SU-DHL-6 (cell line): ENCODE measurements at regions not wholly inside any gene's neighbourhood (a gene's known extent, or its start where the extent isn't known, plus 50 kb on each side); places are given as distances from the start of the nearest gene placed in this dataset.

Experiments used
- H2AFZ ChIP-seq: fragments of 200-600 bp; sonication (generic); 2 replicates; pipeline ENCODE4 v1.6.1; 2014; ENCODE audit warnings: low read depth, mild to moderate bottlenecking, moderate library complexity, mixed read lengths, antibody characterized with exemption, low read length; ENCODE audit not compliant: severe bottlenecking
- H3F3A ChIP-seq: fragments of 200-600 bp; shearing (Covaris generic); 2 replicates; pipeline ENCODE4 v1.6.0; 2016; ENCODE audit warnings: antibody characterized with exemption, mild to moderate bottlenecking; ENCODE audit not compliant: insufficient read depth
- H3K27ac ChIP-seq: fragments of 200-600 bp; sonication (generic); 2 replicates; pipeline ENCODE4 v1.5.1; 2016; ENCODE audit warnings: low read depth, mild to moderate bottlenecking, low read length, moderate library complexity, mixed read lengths
- H3K27me3 ChIP-seq: fragments of 200-600 bp; sonication (generic), shearing (Covaris generic); 2 replicates; pipeline ENCODE4 v1.6.0; 2014; ENCODE audit warnings: mild to moderate bottlenecking, low read length
- H3K36me3 ChIP-seq: fragments of 200-600 bp; sonication (generic); 2 replicates; pipeline ENCODE4 v1.6.1; 2014; ENCODE audit warnings: mild to moderate bottlenecking, low read length, mixed read lengths
- H3K4me2 ChIP-seq: fragments of 300-600, 200-600 bp; shearing (Covaris generic), sonication (generic); 2 replicates; pipeline ENCODE4 v1.6.0; 2014; ENCODE audit warnings: low read length, low read depth, mild to moderate bottlenecking; ENCODE audit not compliant: poor library complexity, severe bottlenecking
- H3K4me3 ChIP-seq: fragments of 200-600 bp; sonication (generic); 2 replicates; pipeline ENCODE4 v1.5.1; 2014; ENCODE audit warnings: antibody characterized with exemption, low read length, mild to moderate bottlenecking, mixed read lengths; ENCODE audit not compliant: insufficient read depth, poor library complexity, severe bottlenecking
- H3K79me2 ChIP-seq: fragments of 200-600 bp; sonication (generic); 2 replicates; pipeline ENCODE4 v1.6.1; 2014; ENCODE audit warnings: mild to moderate bottlenecking, low read length, moderate library complexity; ENCODE audit not compliant: insufficient read depth
- H3K9ac ChIP-seq: fragments of 200-600 bp; sonication (generic); 2 replicates; pipeline ENCODE4 v1.7.0; 2014; ENCODE audit warnings: mild to moderate bottlenecking, low read length
- H3K9me2 ChIP-seq: fragments of 200-600 bp; sonication (generic); replicated peaks from 2 replicates; pipeline ENCODE4 v1.6.1; 2014; ENCODE audit warnings: low read length; ENCODE audit not compliant: insufficient read depth
- H3K9me3 ChIP-seq: fragments of 200-600 bp; sonication (generic); 2 replicates; pipeline ENCODE4 v1.6.1; 2014; ENCODE audit warnings: low read length, mixed read lengths; ENCODE audit not compliant: insufficient read depth
- H4K20me1 ChIP-seq: fragments of 200-600 bp; sonication (generic); 2 replicates; pipeline ENCODE4 v1.6.1; 2014; ENCODE audit warnings: low read depth, mild to moderate bottlenecking, antibody characterized with exemption, low read length, moderate library complexity, mixed read lengths
- EZH2phosphoT487 ChIP-seq: fragments of 200-600 bp; sonication (generic), shearing (Covaris generic); conservative IDR thresholded peaks from 2 replicates; pipeline ENCODE4 v1.6.1; 2018; ENCODE audit warnings: mild to moderate bottlenecking, antibody characterized with exemption, low read length, moderate library complexity, mixed read lengths
- TF ChIP-seq, protein P1 (sequence below): fragments of 200-600 bp; sonication (generic); IDR thresholded peaks from one replicate; pipeline ENCODE4 v1.5.1; 2017; ENCODE audit warnings: antibody characterized with exemption, mild to moderate bottlenecking, low read length, moderate library complexity; ENCODE audit not compliant: insufficient read depth, poor library complexity, severe bottlenecking

DNA sequence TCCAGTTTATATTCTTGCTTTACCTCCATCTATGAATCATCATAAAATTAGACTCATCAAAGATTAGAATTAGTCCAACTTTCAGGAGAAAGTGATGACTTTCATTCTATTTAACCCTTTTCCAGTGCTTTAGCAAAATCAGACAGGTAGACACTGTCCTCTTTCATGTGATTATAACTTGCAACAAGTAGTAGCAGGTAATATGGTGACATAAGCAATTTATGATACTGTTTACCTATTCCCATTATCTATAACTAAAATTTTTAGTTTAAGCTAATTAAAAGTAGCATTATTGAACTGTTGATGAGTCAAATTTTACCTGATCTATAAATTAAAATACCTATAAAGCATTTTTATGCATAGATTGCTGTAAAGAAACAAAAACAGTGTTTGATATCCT lies 351.6 kb downstream of the SEC23A start:
- H3K27ac ChIP-seq, result no peak overlapping the region
- H4K20me1 ChIP-seq, result no peaks in the 10 kb centered on the region
- no peaks in the 10 kb centered on the region for H3K27me3 ChIP-seq
- H3K9ac ChIP-seq, result no peak overlapping the region
- H3K79me2 ChIP-seq, result no peaks in the 10 kb centered on the region
- no peak overlapping the region for H3K4me3 ChIP-seq
- TF ChIP-seq, protein P1, sequence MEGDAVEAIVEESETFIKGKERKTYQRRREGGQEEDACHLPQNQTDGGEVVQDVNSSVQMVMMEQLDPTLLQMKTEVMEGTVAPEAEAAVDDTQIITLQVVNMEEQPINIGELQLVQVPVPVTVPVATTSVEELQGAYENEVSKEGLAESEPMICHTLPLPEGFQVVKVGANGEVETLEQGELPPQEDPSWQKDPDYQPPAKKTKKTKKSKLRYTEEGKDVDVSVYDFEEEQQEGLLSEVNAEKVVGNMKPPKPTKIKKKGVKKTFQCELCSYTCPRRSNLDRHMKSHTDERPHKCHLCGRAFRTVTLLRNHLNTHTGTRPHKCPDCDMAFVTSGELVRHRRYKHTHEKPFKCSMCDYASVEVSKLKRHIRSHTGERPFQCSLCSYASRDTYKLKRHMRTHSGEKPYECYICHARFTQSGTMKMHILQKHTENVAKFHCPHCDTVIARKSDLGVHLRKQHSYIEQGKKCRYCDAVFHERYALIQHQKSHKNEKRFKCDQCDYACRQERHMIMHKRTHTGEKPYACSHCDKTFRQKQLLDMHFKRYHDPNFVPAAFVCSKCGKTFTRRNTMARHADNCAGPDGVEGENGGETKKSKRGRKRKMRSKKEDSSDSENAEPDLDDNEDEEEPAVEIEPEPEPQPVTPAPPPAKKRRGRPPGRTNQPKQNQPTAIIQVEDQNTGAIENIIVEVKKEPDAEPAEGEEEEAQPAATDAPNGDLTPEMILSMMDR, result no peak
- no peak for TF ChIP-seq EZH2phosphoT487
- no peaks in the 10 kb centered on the region for H3K9me3 ChIP-seq
- H3K36me3 ChIP-seq, result no peaks in the 10 kb centered on the region
- no peak overlapping the region for H3K4me2 ChIP-seq
- 0 out of 2 replicates have a peak, but pooled peaks cover 3% of the 10 kb centered on the region for H3K9me2 ChIP-seq
- H2AFZ ChIP-seq, result no peak overlapping the region
- no peaks in the 10 kb centered on the region for H3F3A ChIP-seq

DNA sequence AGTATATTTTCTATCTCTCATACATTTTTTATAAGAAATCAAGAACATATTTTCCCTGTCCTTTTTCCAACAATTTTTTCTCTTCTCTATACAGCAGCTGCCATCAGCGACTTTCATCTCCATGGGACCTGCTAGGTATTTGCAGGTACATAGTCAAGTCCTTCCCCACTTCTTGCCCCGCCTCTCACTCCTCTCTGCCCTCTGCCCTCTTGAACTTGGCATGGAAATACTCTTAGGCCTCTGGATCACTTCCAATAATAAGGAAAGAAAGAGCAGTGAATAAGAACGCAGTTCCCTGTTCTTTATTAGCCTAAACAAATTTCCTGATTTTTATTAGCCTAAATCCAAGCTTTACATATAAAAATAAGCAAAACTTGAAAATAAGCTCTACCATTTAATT lies 353.1 kb downstream of the SEC23A start:
- Histone ChIP-seq H3K9me3 (no peaks in the 10 kb centered on the region), H3K79me2 (no peaks in the 10 kb centered on the region), H3F3A (no peaks in the 10 kb centered on the region), H3K4me2 (no peak overlapping the region), H3K27ac (no peak overlapping the region), H3K9ac (no peak overlapping the region), H3K9me2 (0 out of 2 replicates have a peak, but pooled peaks cover 3% of the 10 kb centered on the region), H4K20me1 (no peaks in the 10 kb centered on the region), H3K27me3 (no peaks in the 10 kb centered on the region), H3K4me3 (no peak overlapping the region), H2AFZ (no peak overlapping the region), H3K36me3 (no peaks in the 10 kb centered on the region)
- no peak for TF ChIP-seq EZH2phosphoT487
- TF ChIP-seq, protein P1, result no peak

DNA sequence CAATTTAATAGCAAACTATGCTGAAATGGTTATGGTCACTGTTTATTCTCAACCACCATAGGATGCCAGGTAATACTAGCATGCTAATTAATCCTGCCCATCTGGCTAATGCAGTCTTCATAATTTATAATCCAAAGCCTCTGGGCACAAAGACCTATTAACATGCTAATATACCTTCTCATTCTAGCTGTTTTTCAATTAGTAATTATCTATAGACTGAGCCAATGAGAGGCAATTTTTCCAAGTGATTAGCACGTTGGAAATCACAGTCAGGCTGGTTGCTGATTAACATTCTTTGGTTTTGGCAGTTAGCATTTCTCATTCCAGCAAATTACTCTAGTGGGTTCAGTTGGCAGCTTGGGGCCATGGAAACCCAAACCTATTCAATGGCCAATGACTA lies 357.2 kb downstream of the SEC23A start:
- H3K4me2 ChIP-seq, result no peak overlapping the region
- no peaks in the 10 kb centered on the region for H3F3A ChIP-seq
- no peaks in the 10 kb centered on the region for H3K9me2 ChIP-seq
- no peaks in the 10 kb centered on the region for H3K36me3 ChIP-seq
- no peak overlapping the region for H3K9ac ChIP-seq
- no peaks in the 10 kb centered on the region for H4K20me1 ChIP-seq
- H2AFZ ChIP-seq, result no peak overlapping the region
- H3K27ac ChIP-seq, result no peak overlapping the region
- H3K79me2 ChIP-seq, result no peaks in the 10 kb centered on the region
- H3K4me3 ChIP-seq, result no peak overlapping the region
- H3K9me3 ChIP-seq, result no peaks in the 10 kb centered on the region
- no peaks in the 10 kb centered on the region for H3K27me3 ChIP-seq
- TF ChIP-seq, protein P1, result no peak
- TF ChIP-seq EZH2phosphoT487, result no peak
